HCT116 (cell line): ENCODE measurements at regions not wholly inside any gene's neighbourhood (a gene's known extent, or its start where the extent isn't known, plus 50 kb on each side); places are given as distances from the start of the nearest gene placed in this dataset.

Source experiments
- ATAC-seq: fragments of 200-7000 bp; cut with Tn5 transposase; 2 replicates; pipeline ENCODE4 v1.9.1; 2020; ENCODE audit warnings: mild to moderate bottlenecking, moderate library complexity
- BruUV-seq: library from RNA; stranded (reverse); fragments of 400-500 nt; replicated peaks from 2 replicates; lab custom pipeline; 2021; lab: Mats Ljungman, UMichigan
- CTCF ChIA-PET: fragments of 300-600 bp; sonication (Branson Sonifier 250); formaldehyde crosslinking; loops from one replicate; lab custom pipeline; 2021; ENCODE audit warnings: antibody characterized with exemption; lab: Charles Lee
- POLR2A ChIA-PET: fragments of 300-600, 350-600 bp; sonication (Branson Sonifier 250); formaldehyde crosslinking; loops from one replicate; lab custom pipeline; 2021; ENCODE audit warnings: antibody characterized with exemption; lab: Charles Lee
- RAD21 ChIA-PET, 2 experiments: fragments of 300-600 bp; sonication (Branson Sonifier 250); formaldehyde crosslinking; loops; one replicate each; lab custom pipeline; 2023; ENCODE audit warnings: low total read pairs in 2 of 2; ENCODE audit not compliant: uncharacterized antibody in 2 of 2, unreplicated experiment in 2 of 2, low non-redundant PET in 1 of 2; lab: Charles Lee
- DNase-seq: peaks from one replicate; pipeline ENCODE4 v3.0.0-alpha.2; 2010; ENCODE audit warnings: low read depth, low spot score
- H2AFZ ChIP-seq: fragments of 200-600 bp; shearing (Covaris generic), sonication (generic); 2 replicates; pipeline ENCODE4 v1.6.1; 2017; ENCODE audit warnings: low read depth, mixed run types, mixed read lengths, antibody characterized with exemption, low read length; ENCODE audit not compliant: poor library complexity, severe bottlenecking
- H3K27ac ChIP-seq: 2 replicates; pipeline ENCODE4 v1.5.1; 2012; ENCODE audit warnings: low read depth, low read length
- H3K27me3 ChIP-seq: fragments of 200-600 bp; sonication (generic); 2 replicates; pipeline ENCODE4 v1.6.1; 2016; ENCODE audit warnings: mixed run types, low read length, mixed read lengths; ENCODE audit not compliant: insufficient read depth
- H3K36me3 ChIP-seq, 2 experiments: fragments of 200-500 bp in 1 of 2; fragments of 200-600 bp in 1 of 2; sonication (Bioruptor generic) in 1 of 2; sonication (generic) in 1 of 2; 2 replicates each; pipeline versions ENCODE4 v1.5.1 to v1.6.1; 2014 to 2016; ENCODE audit warnings: low read length in 2 of 2, inconsistent platforms in 1 of 2, mixed read lengths in 1 of 2, mixed run types in 1 of 2; ENCODE audit not compliant: insufficient read depth in 2 of 2, control insufficient read depth in 1 of 2
- H3K4me1 ChIP-seq, 2 experiments: fragments of 200-600 bp in 1 of 2; sonication (generic) in 1 of 2; 2 replicates each; pipeline versions ENCODE4 v1.5.1 to v1.6.1; 2012 to 2017; ENCODE audit warnings: low read length in 2 of 2, inconsistent platforms in 1 of 2, mild to moderate bottlenecking in 1 of 2, mixed read lengths in 1 of 2, mixed run types in 1 of 2, moderate library complexity in 1 of 2; ENCODE audit not compliant: insufficient read depth in 2 of 2, control insufficient read depth in 1 of 2
- H3K4me2 ChIP-seq: fragments of 200-600 bp; sonication (generic); 2 replicates; pipeline ENCODE4 v1.6.1; 2017; ENCODE audit warnings: mixed run types, low read length, mixed read lengths
- H3K4me3 ChIP-seq, 2 experiments: fragments of 200-600 bp in 1 of 2; sonication (generic) in 1 of 2; replicated peaks in 1 of 2; 2 replicates each; pipeline ENCODE4 v1.5.1; 2011 to 2016; ENCODE audit warnings: low read length in 2 of 2, control low read depth in 1 of 2, low read depth in 1 of 2, mild to moderate bottlenecking in 1 of 2, mixed read lengths in 1 of 2, mixed run types in 1 of 2
- H3K79me2 ChIP-seq: fragments of 200-600 bp; sonication (generic); 2 replicates; pipeline ENCODE4 v1.6.1; 2017; ENCODE audit warnings: mild to moderate bottlenecking, mixed run types, low read length, moderate library complexity, mixed read lengths; ENCODE audit not compliant: insufficient read depth
- H3K9ac ChIP-seq: fragments of 200-600 bp; sonication (generic); 2 replicates; pipeline ENCODE4 v1.6.1; 2016; ENCODE audit warnings: low read length, mixed read lengths
- H3K9me2 ChIP-seq: fragments of 200-600 bp; sonication (generic), shearing (Covaris generic); 2 replicates; pipeline ENCODE4 v1.6.1; 2017; ENCODE audit warnings: mixed run types, mild to moderate bottlenecking, moderate library complexity; ENCODE audit not compliant: insufficient read depth
- H3K9me3 ChIP-seq, 2 experiments: fragments of 200-500 bp in 1 of 2; fragments of 200-600 bp in 1 of 2; sonication (Bioruptor generic) in 1 of 2; sonication (generic) in 1 of 2; 2 replicates each; pipeline ENCODE4 v1.6.1; 2014 to 2017; ENCODE audit warnings: low read length in 2 of 2, mixed read lengths in 2 of 2, inconsistent platforms in 1 of 2, low read depth in 1 of 2, mild to moderate bottlenecking in 1 of 2, mixed run types in 1 of 2, moderate library complexity in 1 of 2; ENCODE audit not compliant: control insufficient read depth in 1 of 2, insufficient read depth in 1 of 2
- H4K20me1 ChIP-seq: fragments of 200-600 bp; sonication (generic), shearing (Covaris generic); 2 replicates; pipeline ENCODE4 v1.6.1; 2017; ENCODE audit warnings: mixed run types, mild to moderate bottlenecking, moderate library complexity; ENCODE audit not compliant: insufficient read depth
- CBX3 ChIP-seq: IDR thresholded peaks from 2 replicates; pipeline ENCODE4 v1.6.1; 2012; ENCODE audit warnings: low read depth
- CEBPB ChIP-seq: IDR thresholded peaks from 2 replicates; pipeline ENCODE4 v1.6.1; 2012; ENCODE audit warnings: low read depth
- EGR1 ChIP-seq: IDR thresholded peaks from 2 replicates; pipeline ENCODE4 v1.6.1; 2012; ENCODE audit warnings: low read depth
- ELF1 ChIP-seq: IDR thresholded peaks from 2 replicates; pipeline ENCODE4 v1.6.1; 2012; ENCODE audit warnings: low read depth, borderline replicate concordance
- EZH2phosphoT487 ChIP-seq: fragments of 200-600 bp; IDR thresholded peaks from 2 replicates; pipeline ENCODE4 v1.6.1; 2018; ENCODE audit warnings: antibody characterized with exemption, borderline replicate concordance
- FOSL1 ChIP-seq: IDR thresholded peaks from 2 replicates; pipeline ENCODE4 v1.6.1; 2012; ENCODE audit warnings: low read depth
- JUND ChIP-seq: IDR thresholded peaks from 2 replicates; pipeline ENCODE4 v1.6.1; 2012
- POLR2A ChIP-seq: IDR thresholded peaks from 2 replicates; pipeline ENCODE4 v1.7.0; 2011; ENCODE audit warnings: borderline replicate concordance; ENCODE audit not compliant: insufficient read depth, insufficient read length; ENCODE audit errors: extremely low read depth
- POLR2AphosphoS5 ChIP-seq: IDR thresholded peaks from 2 replicates; pipeline ENCODE4 v1.6.1; 2011; ENCODE audit warnings: mild to moderate bottlenecking, low read depth, low read length, moderate library complexity
- RAD21 ChIP-seq: IDR thresholded peaks from 2 replicates; pipeline ENCODE4 v1.6.1; 2012; ENCODE audit warnings: low read depth, mild to moderate bottlenecking
- SIN3A ChIP-seq: IDR thresholded peaks from 2 replicates; pipeline ENCODE4 v1.6.1; 2012; ENCODE audit warnings: low read depth
- SRF ChIP-seq: IDR thresholded peaks from 2 replicates; pipeline ENCODE4 v1.6.1; 2012; ENCODE audit warnings: low read depth
- TCF7L2 ChIP-seq: IDR thresholded peaks from 2 replicates; pipeline ENCODE4 v1.7.0; 2011; ENCODE audit warnings: borderline replicate concordance, inconsistent platforms; ENCODE audit not compliant: insufficient read depth, insufficient read length; ENCODE audit errors: extremely low read depth
- YY1 ChIP-seq: IDR thresholded peaks from 2 replicates; pipeline ENCODE4 v1.6.1; 2011; ENCODE audit warnings: low read length, low read depth, moderate library complexity, mild to moderate bottlenecking; ENCODE audit not compliant: insufficient replicate concordance; ENCODE audit errors: extremely low read depth
- ZFX ChIP-seq: fragments of 450-650 bp; IDR thresholded peaks from 2 replicates; pipeline ENCODE4 v1.6.1; 2017
- intact Hi-C: fragments of 100-400 bp; cut with micrococcal nuclease; formaldehyde crosslinking; loops from 2 replicates; pipeline ENCODE4 v1.10.0; 2022
- TF ChIP-seq, protein P1 (sequence below): IDR thresholded peaks from 2 replicates; pipeline ENCODE4 v1.6.1; 2012
- TF ChIP-seq, protein P2 (sequence below): IDR thresholded peaks from 2 replicates; pipeline ENCODE4 v1.6.1; 2011; ENCODE audit warnings: mild to moderate bottlenecking, low read length, moderate library complexity; ENCODE audit not compliant: insufficient replicate concordance; ENCODE audit errors: extremely low read depth

DNA sequence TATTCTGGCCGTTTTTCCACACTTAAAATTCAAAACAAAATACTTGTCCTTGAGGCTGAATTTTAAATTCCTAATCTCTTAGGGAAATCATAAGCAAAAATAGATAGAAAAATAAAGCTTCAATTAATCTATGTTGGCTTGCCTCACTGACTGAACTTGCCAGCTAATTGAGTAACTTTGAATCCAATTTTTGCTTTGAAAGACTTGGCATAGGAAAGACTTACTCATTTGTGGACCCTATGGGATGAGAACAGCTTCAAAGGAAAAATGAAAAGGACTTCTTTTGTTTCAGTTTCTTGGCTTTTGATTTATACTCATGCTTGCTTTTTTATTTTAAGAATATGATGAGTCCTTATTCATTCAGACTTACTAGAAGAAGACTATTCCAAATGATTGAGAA lies 370.7 kb upstream of the RARB start:
- intact Hi-C loops = no loop called here
- Histone ChIP-seq H3K9ac (no peak overlapping the region), H4K20me1 (no peaks in the 10 kb centered on the region; the same call in 1 of the 2 replicates), H3K4me1 (no peaks in the 10 kb centered on the region), H3K27me3 (no peaks in the 10 kb centered on the region), H2AFZ (no peak overlapping the region)
- no TSS peak for BruUV-seq
- POLR2A ChIA-PET = no interaction called here
- no peak for TF ChIP-seq CEBPB
- TF ChIP-seq, protein P1, sequence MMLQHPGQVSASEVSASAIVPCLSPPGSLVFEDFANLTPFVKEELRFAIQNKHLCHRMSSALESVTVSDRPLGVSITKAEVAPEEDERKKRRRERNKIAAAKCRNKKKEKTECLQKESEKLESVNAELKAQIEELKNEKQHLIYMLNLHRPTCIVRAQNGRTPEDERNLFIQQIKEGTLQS = no peak
- no peak for TF ChIP-seq JUND
- no peak for TF ChIP-seq EZH2phosphoT487
- TF ChIP-seq POLR2AphosphoS5 = no peak
- TF ChIP-seq ELF1 = no peak
- no peak for TF ChIP-seq FOSL1
- no peak for TF ChIP-seq RAD21
- TF ChIP-seq, all 23 proteins: peak for 0
- ChIA-PET CTCF (no interaction called here), RAD21 (no interaction called here)
- no peak overlapping the region for H3K4me2 ChIP-seq
- H3K4me3 ChIP-seq = no peak overlapping the region
- DNase-seq (no peak), ATAC-seq (no peak)
- no peaks in the 10 kb centered on the region for H3K36me3 ChIP-seq
- H3K9me3 ChIP-seq = no peaks in the 10 kb centered on the region
- H3K9me2 ChIP-seq = no peaks in the 10 kb centered on the region
- no peak overlapping the region for H3K27ac ChIP-seq
- no peaks in the 10 kb centered on the region for H3K79me2 ChIP-seq

DNA sequence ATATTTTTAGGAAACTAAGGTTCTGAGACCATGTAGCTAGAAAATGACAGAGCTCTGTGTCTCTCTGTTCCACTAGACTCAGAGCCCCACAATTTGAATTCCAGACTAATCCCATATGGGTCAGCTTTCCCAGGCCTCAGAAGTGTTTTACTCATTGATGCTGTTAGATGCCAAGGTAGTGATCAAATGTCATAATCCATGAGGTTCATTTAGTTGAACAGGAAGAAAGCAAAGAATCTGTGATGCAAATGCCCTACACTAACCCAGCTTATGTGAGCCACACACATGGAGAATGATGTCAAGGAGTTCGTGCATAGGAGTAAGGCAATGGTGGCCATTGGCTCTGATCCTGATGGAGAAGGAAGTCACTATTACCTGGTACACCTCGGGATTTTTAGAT lies 363.4 kb upstream of the RARB start:
- Histone ChIP-seq H3K4me1 (no peaks in the 10 kb centered on the region), H3K27ac (no peak overlapping the region), H3K79me2 (no peaks in the 10 kb centered on the region), H3K9me2 (no peaks in the 10 kb centered on the region), H3K27me3 (0 out of 2 replicates have a peak, but pooled peaks cover 2% of the 10 kb centered on the region), H3K4me3 (no peak overlapping the region), H2AFZ (no peak overlapping the region), H4K20me1 (no peaks in the 10 kb centered on the region), H3K9ac (no peak overlapping the region), H3K36me3 (no peaks in the 10 kb centered on the region), H3K4me2 (no peak overlapping the region), H3K9me3 (no peaks in the 10 kb centered on the region)
- ChIA-PET CTCF (no interaction called here), POLR2A (no interaction called here), RAD21 (no interaction called here)
- no TSS peak for BruUV-seq
- ATAC-seq (no peak), DNase-seq (no peak)
- intact Hi-C loops = no loop called here
- TF ChIP-seq ZFX (no peak), POLR2A (no peak), CBX3 (no peak), ELF1 (no peak), CEBPB (no peak), EGR1 (no peak), EZH2phosphoT487 (no peak), SRF (no peak), SIN3A (no peak), POLR2AphosphoS5 (no peak), TCF7L2 (no peak), JUND (no peak), YY1 (no peak), FOSL1 (no peak)
- TF ChIP-seq, protein P2, sequence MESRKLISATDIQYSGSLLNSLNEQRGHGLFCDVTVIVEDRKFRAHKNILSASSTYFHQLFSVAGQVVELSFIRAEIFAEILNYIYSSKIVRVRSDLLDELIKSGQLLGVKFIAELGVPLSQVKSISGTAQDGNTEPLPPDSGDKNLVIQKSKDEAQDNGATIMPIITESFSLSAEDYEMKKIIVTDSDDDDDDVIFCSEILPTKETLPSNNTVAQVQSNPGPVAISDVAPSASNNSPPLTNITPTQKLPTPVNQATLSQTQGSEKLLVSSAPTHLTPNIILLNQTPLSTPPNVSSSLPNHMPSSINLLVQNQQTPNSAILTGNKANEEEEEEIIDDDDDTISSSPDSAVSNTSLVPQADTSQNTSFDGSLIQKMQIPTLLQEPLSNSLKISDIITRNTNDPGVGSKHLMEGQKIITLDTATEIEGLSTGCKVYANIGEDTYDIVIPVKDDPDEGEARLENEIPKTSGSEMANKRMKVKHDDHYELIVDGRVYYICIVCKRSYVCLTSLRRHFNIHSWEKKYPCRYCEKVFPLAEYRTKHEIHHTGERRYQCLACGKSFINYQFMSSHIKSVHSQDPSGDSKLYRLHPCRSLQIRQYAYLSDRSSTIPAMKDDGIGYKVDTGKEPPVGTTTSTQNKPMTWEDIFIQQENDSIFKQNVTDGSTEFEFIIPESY = no peak
